Heart right ventricle (tissue), 16 donors: ENCODE measurements at regions not wholly inside any gene's neighbourhood (a gene's known extent, or its start where the extent isn't known, plus 50 kb on each side); places are given as distances from the start of the nearest gene placed in this dataset.

ENCODE experiments used
- ATAC-seq, 8 donors: fragments of 200-7000 bp; cut with Tn5 transposase; one replicate each; pipeline ENCODE4 v1.9.1; 2020; ENCODE audit warnings: mild to moderate bottlenecking in 8 of 8, moderate library complexity in 8 of 8, moderate number of reproducible peaks in 1 of 8
- DNase-seq, 2 donors: peaks; one replicate each; pipeline ENCODE4 v3.0.0-alpha.2; 2020
- H3K27ac ChIP-seq, 10 donors: fragments of 200-600 bp; sonication (generic) in 2 of 10; one replicate each; pipeline versions ENCODE4 v1.5.0 to v1.8.0; 2020 to 2022; ENCODE audit warnings: mild to moderate bottlenecking in 3 of 10
- H3K27me3 ChIP-seq, 7 donors: fragments of 200-600 bp; one replicate each; pipeline ENCODE4 v1.8.0; 2021 to 2022; ENCODE audit warnings: mild to moderate bottlenecking in 2 of 7
- H3K36me3 ChIP-seq, 9 donors: fragments of 200-600 bp; sonication (generic) in 1 of 9; one replicate each; pipeline versions ENCODE4 v1.5.0 to v1.8.0; 2020 to 2022; ENCODE audit warnings: mild to moderate bottlenecking in 2 of 9
- H3K4me1 ChIP-seq, 9 donors: fragments of 200-600 bp; sonication (generic) in 1 of 9; one replicate each; pipeline versions ENCODE4 v1.5.0 to v1.8.0; 2020 to 2022; ENCODE audit warnings: mild to moderate bottlenecking in 4 of 9
- H3K4me3 ChIP-seq, 10 donors: fragments of 200-600 bp; sonication (generic) in 2 of 10; one replicate each; pipeline versions ENCODE4 v1.5.0 to v1.8.0; 2020 to 2022; ENCODE audit warnings: mild to moderate bottlenecking in 7 of 10, moderate library complexity in 2 of 10
- H3K9me3 ChIP-seq, 11 donors: fragments of 200-600 bp in 10 of 11; sonication (generic) in 2 of 11; one replicate each; pipeline versions ENCODE4 v1.5.0 to v1.8.0; 2013 to 2022; ENCODE audit warnings: mild to moderate bottlenecking in 2 of 11, control low read depth in 1 of 11, moderate library complexity in 1 of 11
- WGBS, 2 donors: extraction: QIAGEN DNeasy Blood & Tissue Kit; methylation state at CpG; one replicate each; pipeline ENCODE4 v1.1.7; 2013; ENCODE audit warnings: inconsistent platforms in 1 of 2; 5-methylcytosine and 5-hydroxymethylcytosine counted together
- intact Hi-C, 10 donors: fragments of 100-400 bp; cut with DNase I; formaldehyde crosslinking; loops; one replicate each; pipeline versions ENCODE4 v1.11.1 to v1.14.2; 2022
- TF ChIP-seq, protein P1 (sequence below), 9 donors: fragments of 200-600 bp; sonication (generic) in 2 of 9; IDR thresholded peaks; one replicate each; pipeline versions ENCODE4 v1.5.0 to v1.8.0; 2021 to 2022; ENCODE audit warnings: antibody characterized with exemption in 9 of 9, mild to moderate bottlenecking in 5 of 9, moderate library complexity in 1 of 9
- donor health status: Arrhythmogenic right ventricular cardiomyopathy.
- donor health status: ischemic (EF 13 %, LVEDD 7.1; RV severe dilation, severe dysfunction).
- donor health status: healthy with polysubstance abuse.
- donor health status: DM: no; HTN: yes; CAD: no.
- donor health status: DM: no; HTN: no; CAD: no.
- donor health status: ischemic (EF 25% LVEDD 6.9; RV normal size, moderate dysfunction).
- donor health status: ischemic (EF 25% LVEDD 5.7; RV mildly dilated, moderate dysfunction).
- donor health status: healthy.
- donor health status: DM: yes; HTN: yes; CAD: no.
- donor health status: Ischemic cardiomyopathy.
- donor health status: ischemic (EF 35%, LVEDD 5.7; RV mildly dilated, moderate dysfunction).
- donor health status: nonischemic (EF 11% LVEDD 7.7; RV severe dilation, severe dysfunction).
- donor health status: DM: yes; HTN: yes; CAD: no.
- donor health status: PGD.
- donor health status: ischemic (EF 29% LVEDD 5.4; RV normal size, mild dysfunction).
- donor health status: nonischemic (EF 23%, LVEDD 6.1; RV moderate dilation, normal function).

DNA sequence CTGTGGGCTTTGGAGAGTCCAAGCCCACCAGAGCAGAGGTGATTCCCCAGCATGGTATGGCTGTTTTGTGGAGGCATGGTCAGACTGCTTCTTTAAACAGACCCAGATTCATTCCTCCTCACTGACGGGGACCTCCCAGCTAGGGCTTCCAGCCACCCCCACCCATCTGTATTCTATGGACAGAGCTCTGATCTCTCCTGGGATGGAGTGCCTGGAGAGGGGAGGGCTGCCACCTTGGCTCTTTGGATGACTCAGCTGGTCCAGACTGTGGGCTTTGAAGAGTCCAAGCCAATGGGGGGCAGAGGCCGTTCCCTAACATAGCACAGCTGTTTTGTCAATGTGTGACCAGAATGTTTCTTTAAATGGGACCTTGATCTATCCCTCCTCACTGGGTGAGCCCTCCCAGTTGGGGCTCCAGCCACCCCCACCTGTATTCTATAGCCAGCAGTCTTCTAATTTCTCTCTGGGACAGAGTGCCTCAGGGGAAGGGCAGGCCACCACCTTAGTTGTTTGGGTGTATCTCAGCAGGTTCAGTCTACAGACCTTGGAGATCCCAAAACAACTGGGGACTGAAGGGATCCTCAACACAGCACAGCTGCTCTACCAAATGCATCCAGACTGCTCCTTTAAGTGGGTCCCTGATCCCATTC lies 122.0 kb upstream of the OSTN start:
- H3K27ac ChIP-seq, result no peak overlapping the region
- 76 to 84% methylated on average over 2 of the region's 2 CpGs for WGBS, 2 donors
- H3K36me3 ChIP-seq, result no peaks in the 10 kb centered on the region

DNA sequence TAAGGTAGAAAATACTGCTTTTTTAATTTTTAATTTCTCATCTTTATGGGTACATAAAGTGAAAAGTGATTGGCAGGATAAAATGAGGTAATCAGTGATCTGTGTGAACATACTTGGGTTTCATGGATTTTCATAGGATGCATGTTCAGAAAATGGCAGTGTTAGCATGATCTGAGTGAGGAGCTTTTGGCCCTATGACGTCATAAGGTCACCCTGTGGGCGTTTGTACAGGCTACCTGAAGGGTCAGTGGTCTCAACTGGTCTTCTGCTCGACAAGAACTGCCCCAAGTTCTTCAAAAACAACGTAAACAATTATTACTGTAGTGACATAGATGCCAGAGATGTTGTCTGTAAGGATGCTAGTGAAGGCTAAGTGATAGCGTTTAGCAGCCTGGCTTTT lies 124.5 kb upstream of the OSTN start:
- DNase-seq (no peak), ATAC-seq (no peak)
- TF ChIP-seq, protein P1, sequence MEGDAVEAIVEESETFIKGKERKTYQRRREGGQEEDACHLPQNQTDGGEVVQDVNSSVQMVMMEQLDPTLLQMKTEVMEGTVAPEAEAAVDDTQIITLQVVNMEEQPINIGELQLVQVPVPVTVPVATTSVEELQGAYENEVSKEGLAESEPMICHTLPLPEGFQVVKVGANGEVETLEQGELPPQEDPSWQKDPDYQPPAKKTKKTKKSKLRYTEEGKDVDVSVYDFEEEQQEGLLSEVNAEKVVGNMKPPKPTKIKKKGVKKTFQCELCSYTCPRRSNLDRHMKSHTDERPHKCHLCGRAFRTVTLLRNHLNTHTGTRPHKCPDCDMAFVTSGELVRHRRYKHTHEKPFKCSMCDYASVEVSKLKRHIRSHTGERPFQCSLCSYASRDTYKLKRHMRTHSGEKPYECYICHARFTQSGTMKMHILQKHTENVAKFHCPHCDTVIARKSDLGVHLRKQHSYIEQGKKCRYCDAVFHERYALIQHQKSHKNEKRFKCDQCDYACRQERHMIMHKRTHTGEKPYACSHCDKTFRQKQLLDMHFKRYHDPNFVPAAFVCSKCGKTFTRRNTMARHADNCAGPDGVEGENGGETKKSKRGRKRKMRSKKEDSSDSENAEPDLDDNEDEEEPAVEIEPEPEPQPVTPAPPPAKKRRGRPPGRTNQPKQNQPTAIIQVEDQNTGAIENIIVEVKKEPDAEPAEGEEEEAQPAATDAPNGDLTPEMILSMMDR (IDR thresholded peaks at IDR 0.05), result no peak
- Histone ChIP-seq H3K4me1 (no peaks in the 10 kb centered on the region), H3K27ac (no peak overlapping the region), H3K27me3 (peaks cover 0 to 2% (median 0%) of the 10 kb centered on the region in 7 donors), H3K9me3 (peaks cover 0 to 20% (median 0%) of the 10 kb centered on the region in 11 donors), H3K4me3 (no peak overlapping the region), H3K36me3 (no peaks in the 10 kb centered on the region)
- WGBS, 2 donors, result 58 to 73% methylated on average over 5 of the region's 5 CpGs
- intact Hi-C loops, result no loop called here

More for the DNA sequence above, 122.0 kb upstream of the OSTN start:
- no peak for ATAC-seq
- Histone ChIP-seq H3K9me3 (peaks cover 0 to 26% (median 0%) of the 10 kb centered on the region in 11 donors), H3K27me3 (peaks cover 0 to 2% (median 0%) of the 10 kb centered on the region in 7 donors), H3K4me3 (no peak overlapping the region), H3K4me1 (no peaks in the 10 kb centered on the region)
- intact Hi-C loops, result no loop called here
- no peak for DNase-seq
- TF ChIP-seq, protein P1 (IDR thresholded peaks at IDR 0.05), result no peak

DNA sequence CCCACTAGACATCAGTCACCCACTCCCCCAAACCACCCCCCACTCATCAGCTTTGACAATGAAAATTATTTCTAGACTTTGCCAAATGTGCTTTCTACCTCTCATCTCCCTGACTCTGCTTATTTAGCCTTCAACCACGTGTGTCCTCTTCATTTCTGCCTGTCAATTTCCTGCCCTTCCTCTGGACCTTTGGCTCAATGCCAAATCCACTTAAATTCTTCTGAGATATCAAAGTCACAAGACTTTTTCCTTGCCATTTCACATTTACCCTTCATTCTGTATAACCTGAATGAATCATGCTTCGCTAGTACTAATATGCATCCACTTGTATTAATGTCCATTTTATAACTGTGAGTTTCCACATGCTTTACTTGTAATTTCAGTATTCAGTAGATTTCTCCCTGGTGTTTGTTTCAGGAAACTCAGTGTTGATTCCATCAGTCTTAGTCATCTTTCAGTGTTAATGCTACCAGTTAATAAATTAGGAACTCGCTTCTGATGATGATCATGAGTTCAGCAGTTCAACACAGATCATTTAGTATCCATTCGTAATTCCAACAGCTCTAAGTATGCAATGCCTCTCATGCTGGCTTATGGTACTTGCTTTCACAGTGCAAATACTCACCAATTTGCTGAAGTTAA lies 128.2 kb upstream of the OSTN start:
- H3K36me3 ChIP-seq, result no peaks in the 10 kb centered on the region
- intact Hi-C loops, result no loop called here
- 64 to 67% methylated on average over 4 of the region's 4 CpGs for WGBS, 2 donors
- H3K27ac ChIP-seq, result no peak overlapping the region
- TF ChIP-seq, protein P1 (IDR thresholded peaks at IDR 0.05), result no peak
- no peaks in the 10 kb centered on the region for H3K4me1 ChIP-seq
- H3K9me3 ChIP-seq, result no peaks in the 10 kb centered on the region
- no peaks in the 10 kb centered on the region for H3K27me3 ChIP-seq
- DNase-seq (no peak), ATAC-seq (no peak)
- no peak overlapping the region for H3K4me3 ChIP-seq

DNA sequence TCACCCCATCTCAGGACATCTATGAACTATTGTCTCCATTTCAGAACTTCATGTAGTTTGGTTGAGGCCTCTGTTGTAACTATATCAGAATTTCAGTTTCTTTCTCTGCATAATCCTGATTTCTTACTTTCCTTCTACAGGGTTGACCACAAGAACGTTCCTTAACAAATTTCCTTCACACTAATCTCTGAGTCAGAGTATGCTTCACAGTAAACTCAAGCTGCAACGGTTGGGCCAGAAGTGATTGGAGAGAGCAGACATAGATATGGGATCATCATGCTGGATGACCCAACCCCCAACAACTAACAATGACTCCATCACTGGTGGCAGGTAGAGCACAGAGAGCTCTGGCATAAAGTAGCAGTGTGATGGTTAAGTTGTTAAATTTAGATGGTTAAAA lies 128.8 kb upstream of the OSTN start:
- Histone ChIP-seq H3K4me3 (no peak overlapping the region), H3K27ac (no peak overlapping the region), H3K27me3 (no peaks in the 10 kb centered on the region), H3K4me1 (no peaks in the 10 kb centered on the region), H3K36me3 (no peaks in the 10 kb centered on the region), H3K9me3 (no peaks in the 10 kb centered on the region)
- intact Hi-C loops, result no loop called here
- ATAC-seq (no peak), DNase-seq (no peak)
- TF ChIP-seq, protein P1 (IDR thresholded peaks at IDR 0.05), result no peak
- 52 to 56% methylated on average over 2 of the region's 2 CpGs for WGBS, 2 donors
